Activated CD4-positive, alpha-beta T cell treated with anti-CD3 and anti-CD28 coated beads, Interleukin-2, amount 10 ng/mL, durations not matched to agents 7 days and 5 days (primary cell): ENCODE measurements at regions not wholly inside any gene's neighbourhood (a gene's known extent, or its start where the extent isn't known, plus 50 kb on each side); places are given as distances from the start of the nearest gene placed in this dataset.
"Not testable (repeated sequence)": the region's sequence is repeated elsewhere in the genome, so short reads cannot be mapped to it uniquely, and the experiment has no call there.

Source experiments
- CTCF ChIA-PET: fragments of 350-600 bp; sonication (Branson Sonifier 250); formaldehyde crosslinking; loops from one replicate; lab custom pipeline; 2021; ENCODE audit warnings: antibody characterized with exemption; lab: Charles Lee
- POLR2A ChIA-PET: fragments of 350-600 bp; sonication (Branson Sonifier 250); formaldehyde crosslinking; loops from one replicate; lab custom pipeline; 2021; ENCODE audit warnings: antibody characterized with exemption; lab: Charles Lee
- DNase-seq: peaks from one replicate; pipeline ENCODE4 v3.0.0-alpha.2; 2020
- H3K27ac Mint-ChIP-seq: one replicate; pipeline ENCODE4 v1.8.0; 2021; ENCODE audit warnings: mild to moderate bottlenecking, moderate library complexity, mixed read lengths
- H3K27me3 Mint-ChIP-seq: one replicate; pipeline ENCODE4 v1.8.0; 2021; ENCODE audit warnings: mixed read lengths
- H3K36me3 Mint-ChIP-seq: one replicate; pipeline ENCODE4 v1.8.0; 2021; ENCODE audit warnings: low read depth, mixed read lengths
- H3K4me1 Mint-ChIP-seq: one replicate; pipeline ENCODE4 v1.8.0; 2021; ENCODE audit warnings: mixed read lengths
- H3K4me3 Mint-ChIP-seq: one replicate; pipeline ENCODE4 v1.8.0; 2021; ENCODE audit warnings: mild to moderate bottlenecking, moderate library complexity, mixed read lengths
- H3K9me3 Mint-ChIP-seq: one replicate; pipeline ENCODE4 v1.8.0; 2021; ENCODE audit warnings: mixed read lengths

DNA sequence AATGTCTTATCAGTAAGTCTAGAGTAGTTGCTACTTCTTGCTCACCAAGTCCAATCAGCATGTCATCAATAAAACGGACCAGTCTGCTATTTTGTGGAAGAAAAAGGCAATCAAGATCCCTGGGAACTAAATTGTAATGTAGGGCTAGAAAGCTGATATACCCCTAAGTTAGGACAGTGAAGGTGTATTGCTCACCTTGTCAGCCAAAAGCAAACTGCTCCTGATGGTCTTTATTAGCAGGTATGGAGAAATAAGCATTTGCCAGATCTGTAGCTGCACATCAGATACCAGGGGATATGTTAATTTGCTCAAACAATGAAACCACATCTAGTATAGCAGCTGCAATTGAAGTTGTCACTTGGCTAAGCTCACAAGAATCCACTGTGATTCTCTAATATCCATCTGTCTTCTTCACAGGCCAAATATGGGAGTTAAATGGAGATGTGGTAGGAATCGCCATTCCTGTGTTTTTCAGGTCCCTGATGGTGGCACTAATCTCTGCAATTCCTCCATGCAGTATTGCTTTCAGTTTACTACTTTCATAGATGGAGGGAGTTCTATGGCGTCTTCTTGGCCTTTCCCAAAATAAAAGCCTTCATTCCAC is 75.0 kb downstream of the TMEM237 start:
- CTCF ChIA-PET, result no interaction called here
- H3K9me3 Mint-ChIP-seq, result no peaks in the 10 kb centered on the region
- DNase-seq, result no peak
- H3K36me3 Mint-ChIP-seq, result no peaks in the 10 kb centered on the region
- H3K27me3 Mint-ChIP-seq, result no peaks in the 10 kb centered on the region
- H3K4me3 Mint-ChIP-seq, result no peak overlapping the region
- no peak overlapping the region for H3K27ac Mint-ChIP-seq
- POLR2A ChIA-PET, result interaction anchor here (0.6 kb wide), 1 partner anchor 27 kb away, joined by 4 read pairs; no protein-coding TSS in a partner anchor
- H3K4me1 Mint-ChIP-seq, result peaks cover 5% of the 10 kb centered on the region

DNA sequence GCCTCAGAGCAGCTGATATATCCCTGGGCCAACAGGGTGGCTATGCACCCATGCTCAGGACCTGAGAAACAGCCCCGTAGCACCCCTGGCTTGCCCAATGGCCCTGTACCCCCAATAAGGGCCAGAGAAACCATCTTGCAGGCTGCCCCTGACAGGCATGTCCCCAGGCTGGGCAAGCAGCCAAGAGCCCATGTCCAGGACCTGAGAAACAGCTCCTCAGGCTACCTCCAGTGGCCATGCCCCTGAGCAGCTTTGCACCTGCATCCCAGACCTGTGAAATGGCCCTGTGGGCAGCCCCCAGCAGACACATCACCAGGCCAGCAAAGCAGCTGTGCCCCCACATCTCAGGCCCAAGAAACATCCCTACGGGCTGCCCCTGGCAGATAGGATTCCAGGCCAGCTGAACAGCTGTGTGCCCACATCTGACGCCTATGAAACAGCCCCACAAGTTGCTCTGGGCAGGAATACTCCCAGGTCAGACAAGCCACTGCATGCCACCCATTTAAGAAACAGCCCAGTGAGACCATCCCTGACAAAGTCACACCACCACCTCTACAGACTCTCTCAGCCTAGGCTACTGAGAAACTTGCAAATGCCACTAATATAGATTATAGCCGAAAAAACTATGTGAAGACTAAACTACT is 84.1 kb downstream of the TMEM237 start:
- CTCF ChIA-PET, result no interaction called here
- POLR2A ChIA-PET, result no interaction called here
- H3K27me3 Mint-ChIP-seq, result no peaks in the 10 kb centered on the region

DNA sequence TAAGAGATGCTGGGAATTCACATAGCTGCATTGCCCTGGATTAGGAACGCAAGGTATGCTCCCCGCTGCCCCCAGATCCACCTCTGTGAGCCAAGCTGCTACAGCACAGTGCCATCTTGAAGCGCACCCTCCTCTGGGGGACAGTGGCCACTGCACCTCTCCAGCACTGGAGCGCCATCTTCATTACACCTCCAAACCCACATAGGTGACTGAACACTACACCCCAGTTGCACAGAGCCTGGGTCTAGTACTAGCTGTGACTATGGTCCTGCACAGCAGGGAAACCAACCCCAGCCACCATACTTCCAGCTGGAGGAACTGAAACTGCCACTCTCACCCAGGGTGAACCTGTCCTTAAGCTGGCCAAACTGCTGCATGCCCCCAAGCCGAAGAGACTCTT is 84.6 kb downstream of the TMEM237 start:
- H3K9me3 Mint-ChIP-seq, result no peaks in the 10 kb centered on the region
- no peak overlapping the region for H3K4me3 Mint-ChIP-seq
- H3K27ac Mint-ChIP-seq, result no peak overlapping the region
- H3K36me3 Mint-ChIP-seq, result no peaks in the 10 kb centered on the region
- H3K4me1 Mint-ChIP-seq, result no peaks in the 10 kb centered on the region
- ChIA-PET CTCF (no interaction called here), POLR2A (no interaction called here)
- H3K27me3 Mint-ChIP-seq, result no peaks in the 10 kb centered on the region
- DNase-seq, result no peak

More for the DNA sequence above, 84.1 kb downstream of the TMEM237 start:
- Mint-ChIP-seq H3K36me3 (no peaks in the 10 kb centered on the region), H3K4me1 (no peaks in the 10 kb centered on the region), H3K9me3 (no peaks in the 10 kb centered on the region), H3K4me3 (no peak overlapping the region), H3K27ac (no peak overlapping the region)
- no peak for DNase-seq

DNA sequence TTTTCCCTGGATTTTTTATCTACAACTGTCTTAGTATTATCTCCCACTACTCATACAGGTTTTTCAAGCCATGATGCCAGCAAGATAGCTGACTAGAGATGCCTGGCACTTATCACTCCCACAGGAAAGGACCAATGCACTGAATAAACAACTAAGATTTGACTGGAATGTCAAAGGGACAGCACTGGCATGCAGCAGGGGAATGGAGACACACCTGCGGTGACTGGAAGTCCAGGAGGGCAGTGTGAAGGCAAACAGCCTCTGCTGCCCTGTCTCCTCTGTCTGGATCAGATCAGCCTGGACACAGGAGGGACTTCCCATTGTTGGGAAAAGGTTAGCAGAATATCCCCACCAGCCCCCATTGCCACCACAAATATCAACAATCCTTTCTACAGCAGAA is 85.1 kb downstream of the TMEM237 start:
- H3K9me3 Mint-ChIP-seq, result no peaks in the 10 kb centered on the region
- no peak overlapping the region for H3K27ac Mint-ChIP-seq

DNA sequence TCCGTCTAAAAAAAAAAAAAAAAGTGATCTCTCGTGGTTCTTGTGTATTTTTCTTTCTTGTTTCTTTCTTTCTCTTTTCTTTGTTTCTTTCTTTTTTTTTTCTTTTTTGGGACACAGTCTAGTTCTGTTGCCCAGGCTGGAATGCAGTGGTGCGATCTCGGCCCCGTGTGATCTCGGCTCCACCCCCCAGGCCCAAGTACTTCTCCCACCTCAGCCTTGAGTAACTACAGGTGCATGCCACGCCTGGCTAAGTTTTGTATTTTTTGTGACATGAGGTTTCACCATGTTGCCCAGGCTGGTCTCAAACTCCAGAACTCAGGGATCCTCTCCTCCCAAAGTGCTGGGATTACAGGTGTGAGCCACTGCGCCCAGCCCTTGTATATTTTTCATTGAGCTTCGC is 91.4 kb downstream of the TMEM237 start:
- Mint-ChIP-seq H3K27me3 (no peaks in the 10 kb centered on the region), H3K4me3 (no peak overlapping the region), H3K36me3 (no peaks in the 10 kb centered on the region), H3K4me1 (no peaks in the 10 kb centered on the region), H3K27ac (no peak overlapping the region), H3K9me3 (no peaks in the 10 kb centered on the region)
- CTCF ChIA-PET, result no interaction called here
- POLR2A ChIA-PET, result no interaction called here
- DNase-seq, result no peak

More for the DNA sequence above, 85.1 kb downstream of the TMEM237 start:
- CTCF ChIA-PET, result no interaction called here
- no peaks in the 10 kb centered on the region for H3K36me3 Mint-ChIP-seq
- no peaks in the 10 kb centered on the region for H3K27me3 Mint-ChIP-seq
- no peaks in the 10 kb centered on the region for H3K4me1 Mint-ChIP-seq
- H3K4me3 Mint-ChIP-seq, result no peak overlapping the region
- no peak for DNase-seq
- POLR2A ChIA-PET, result no interaction called here

DNA sequence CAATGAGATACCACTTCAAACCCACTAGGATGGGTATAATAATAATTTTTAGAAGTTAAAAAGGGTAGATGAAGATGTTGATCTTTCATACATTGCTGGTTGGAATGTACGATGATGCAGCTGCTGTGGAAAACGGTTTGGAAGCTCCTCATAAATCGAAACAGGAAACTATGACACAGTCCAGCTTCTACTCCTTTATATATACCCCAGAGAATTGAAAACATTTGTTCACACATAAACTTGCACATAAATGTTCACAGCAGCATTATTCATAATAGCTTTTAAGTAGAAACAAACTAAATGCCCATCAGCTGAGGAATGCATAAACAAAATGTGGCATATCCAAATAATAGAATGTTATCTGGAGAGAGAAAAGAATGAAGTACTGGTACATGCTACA is 95.0 kb downstream of the STRADB start:
- CTCF ChIA-PET, result interaction anchor here (0.6 kb wide), 1 partner anchor 1661 kb away, joined by 3 read pairs; no protein-coding TSS in a partner anchor
- peaks cover 2% of the 10 kb centered on the region for H3K9me3 Mint-ChIP-seq
- DNase-seq, result no peak

DNA sequence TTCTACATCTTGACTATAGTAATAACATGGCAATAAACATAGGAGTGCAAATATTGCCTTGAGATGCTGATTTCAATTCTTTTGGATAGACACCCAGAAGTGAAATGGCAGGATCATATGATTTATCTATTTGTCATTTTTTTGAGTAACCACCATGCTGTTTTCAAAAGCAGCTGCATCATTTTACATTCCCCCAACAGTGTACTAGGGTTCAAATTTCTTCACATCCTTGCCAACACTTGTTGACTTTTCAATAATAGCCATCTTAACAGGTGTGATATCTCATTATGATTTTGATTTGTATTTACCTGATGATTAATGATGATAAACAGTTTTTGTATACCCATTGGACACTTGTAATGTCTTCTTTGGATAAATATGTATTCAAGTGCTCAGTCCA is 90.8 kb downstream of the STRADB start:
- no peak overlapping the region for H3K4me3 Mint-ChIP-seq
- no peaks in the 10 kb centered on the region for H3K4me1 Mint-ChIP-seq
- ChIA-PET POLR2A (no interaction called here), CTCF (no interaction called here)
- peaks cover 7% of the 10 kb centered on the region for H3K27me3 Mint-ChIP-seq
- H3K36me3 Mint-ChIP-seq, result no peaks in the 10 kb centered on the region
- no peak for DNase-seq
- peaks cover 2% of the 10 kb centered on the region for H3K9me3 Mint-ChIP-seq
- no peak overlapping the region for H3K27ac Mint-ChIP-seq

More for the DNA sequence above, 95.0 kb downstream of the STRADB start:
- Mint-ChIP-seq H3K36me3 (no peaks in the 10 kb centered on the region), H3K27me3 (peaks cover 2% of the 10 kb centered on the region), H3K4me3 (no peak overlapping the region), H3K27ac (no peak overlapping the region), H3K4me1 (no peaks in the 10 kb centered on the region)
- POLR2A ChIA-PET, result no interaction called here

DNA sequence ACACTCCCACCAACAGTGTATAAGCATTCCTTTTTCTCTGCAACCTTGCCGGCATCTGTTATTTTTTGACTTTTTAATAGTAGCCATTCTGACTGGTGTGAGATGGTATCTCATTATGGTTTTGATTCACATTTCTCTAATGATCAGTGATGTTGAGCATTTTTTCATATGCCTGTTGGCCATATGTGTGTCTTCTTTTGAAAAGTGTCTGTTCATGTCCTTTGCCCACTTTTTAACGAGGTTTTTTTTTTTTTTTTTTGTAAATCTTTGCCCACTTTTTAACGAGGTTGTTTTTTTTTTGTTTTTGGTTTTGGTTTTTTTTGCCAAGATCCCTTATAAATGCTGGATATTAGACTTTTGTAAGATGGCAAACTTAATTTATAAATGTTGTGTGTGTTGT is 87.7 kb downstream of the STRADB start:
- H3K4me3 Mint-ChIP-seq, H3K4me1 Mint-ChIP-seq, H3K27me3 Mint-ChIP-seq, POLR2A ChIA-PET, H3K36me3 Mint-ChIP-seq, H3K9me3 Mint-ChIP-seq, DNase-seq, H3K27ac Mint-ChIP-seq: not testable (repeated sequence)
- CTCF ChIA-PET, result interaction anchor here (1.4 kb wide), 1 partner anchor 37 kb away, joined by 4 read pairs; no protein-coding TSS in a partner anchor

DNA sequence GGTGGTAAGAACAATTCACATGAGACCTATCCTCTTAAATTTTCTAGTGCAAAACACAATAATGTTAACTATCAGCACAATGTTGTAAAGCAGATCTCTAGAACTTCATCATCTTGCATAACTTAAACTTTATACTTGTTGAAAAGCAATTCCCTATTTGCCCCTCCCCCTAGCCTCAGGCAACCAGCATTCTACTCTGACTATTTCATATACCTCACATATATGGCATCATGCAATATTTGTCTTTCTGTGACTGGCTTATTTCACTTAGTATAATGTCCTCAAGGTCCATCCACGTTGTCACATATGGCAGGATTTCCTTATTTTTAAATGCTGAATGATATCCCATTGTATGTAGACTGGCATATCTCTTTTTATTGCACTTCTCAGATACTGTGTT is 86.5 kb downstream of the STRADB start:
- CTCF ChIA-PET, result no interaction called here

DNA sequence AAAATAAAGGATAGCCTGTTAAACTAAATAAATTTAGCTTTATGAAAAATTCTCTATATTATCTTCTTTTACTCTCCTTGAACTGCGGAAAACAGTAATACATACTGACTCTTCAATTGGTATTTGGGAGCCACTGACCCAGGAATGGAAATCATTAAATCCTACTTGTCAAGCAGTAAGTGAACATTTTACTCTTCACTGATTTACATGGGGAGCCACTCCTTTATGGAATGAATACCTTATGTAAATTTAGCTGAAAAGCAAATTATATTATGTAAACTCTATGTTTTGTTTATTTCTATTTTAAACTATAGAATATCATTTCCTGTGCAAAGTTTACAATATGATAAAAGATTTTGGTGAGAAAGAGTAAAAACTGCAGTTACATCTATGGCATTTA is 85.2 kb downstream of the STRADB start:
- ChIA-PET POLR2A (no interaction called here), CTCF (no interaction called here)
- H3K27ac Mint-ChIP-seq, result no peak overlapping the region
- H3K27me3 Mint-ChIP-seq, result peaks cover 6% of the 10 kb centered on the region
- no peaks in the 10 kb centered on the region for H3K36me3 Mint-ChIP-seq
- no peak for DNase-seq
- H3K4me1 Mint-ChIP-seq, result peaks cover 2% of the 10 kb centered on the region
- H3K9me3 Mint-ChIP-seq, result peaks cover 11% of the 10 kb centered on the region
- no peak overlapping the region for H3K4me3 Mint-ChIP-seq

More for the DNA sequence above, 86.5 kb downstream of the STRADB start:
- H3K36me3 Mint-ChIP-seq, result no peaks in the 10 kb centered on the region
- no peak overlapping the region for H3K27ac Mint-ChIP-seq
- no peaks in the 10 kb centered on the region for H3K4me1 Mint-ChIP-seq
- DNase-seq, result no peak
- no peak overlapping the region for H3K4me3 Mint-ChIP-seq
- POLR2A ChIA-PET, result no interaction called here
- peaks cover 7% of the 10 kb centered on the region for H3K9me3 Mint-ChIP-seq
- H3K27me3 Mint-ChIP-seq, result peaks cover 9% of the 10 kb centered on the region

DNA sequence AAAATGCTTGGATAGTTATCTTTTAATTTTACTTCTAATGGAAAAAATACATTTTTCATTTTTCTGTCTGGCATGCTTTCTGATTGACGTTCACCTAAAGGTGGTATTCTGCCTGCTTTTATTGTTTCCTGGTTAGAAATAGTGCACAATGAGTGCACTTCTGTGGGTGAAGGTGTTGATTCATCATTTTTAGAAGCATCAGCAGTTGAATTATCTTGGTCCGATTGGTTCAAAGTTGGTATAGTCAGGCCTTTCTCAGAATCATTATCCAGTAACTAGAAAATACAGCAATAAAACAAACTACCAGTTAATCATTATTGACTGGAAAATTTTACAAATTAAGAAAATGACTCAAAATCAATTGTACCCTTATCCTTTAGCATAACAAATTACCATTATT is 84.5 kb downstream of the STRADB start:
- DNase-seq, result no peak
- peaks cover 2% of the 10 kb centered on the region for H3K4me1 Mint-ChIP-seq
- POLR2A ChIA-PET, result no interaction called here
- H3K27me3 Mint-ChIP-seq, result peaks cover 6% of the 10 kb centered on the region
- peaks cover 15% of the 10 kb centered on the region for H3K9me3 Mint-ChIP-seq
- H3K27ac Mint-ChIP-seq, result no peak overlapping the region
- H3K4me3 Mint-ChIP-seq, result no peak overlapping the region
- CTCF ChIA-PET, result no interaction called here
- H3K36me3 Mint-ChIP-seq, result no peaks in the 10 kb centered on the region

DNA sequence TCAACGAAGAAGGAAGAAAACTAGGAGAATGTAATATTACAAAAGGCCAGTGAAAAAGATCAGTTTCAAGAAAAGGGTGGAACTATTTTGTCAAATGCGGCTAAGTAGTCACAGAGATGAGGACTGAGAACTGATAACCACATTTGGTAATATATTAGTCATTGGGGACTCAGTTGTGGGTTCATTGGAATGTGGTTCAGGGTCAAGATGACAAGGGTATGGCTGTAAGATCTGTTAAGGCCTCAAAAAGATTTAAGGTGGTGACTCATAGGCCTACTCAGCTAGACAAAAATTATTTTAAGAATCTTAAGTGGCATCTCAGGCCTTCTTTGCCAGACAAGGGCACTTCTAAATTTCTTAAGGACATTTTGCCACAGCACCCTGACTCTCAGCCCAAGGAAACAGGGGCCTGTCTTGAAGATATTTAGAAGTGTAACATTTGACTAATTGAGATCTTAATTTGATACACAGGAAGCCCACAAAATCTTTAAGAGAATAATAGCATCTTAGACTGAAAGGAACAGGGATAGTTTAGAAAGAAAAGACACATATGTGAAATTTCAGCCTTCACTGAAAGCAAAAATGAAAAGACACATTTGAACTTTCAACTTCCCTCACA is 81.3 kb downstream of the STRADB start:
- Mint-ChIP-seq H3K4me3 (no peak overlapping the region), H3K27ac (no peak overlapping the region), H3K27me3 (peaks cover 9% of the 10 kb centered on the region), H3K36me3 (no peaks in the 10 kb centered on the region), H3K4me1 (peaks cover 2% of the 10 kb centered on the region), H3K9me3 (peaks cover 31% of the 10 kb centered on the region)
- no peak for DNase-seq
- CTCF ChIA-PET, result no interaction called here
- POLR2A ChIA-PET, result no interaction called here
